Neural progenitor cell (in vitro differentiated cells): ENCODE measurements at regions not wholly inside any gene's neighbourhood (a gene's known extent, or its start where the extent isn't known, plus 50 kb on each side); places are given as distances from the start of the nearest gene placed in this dataset.

Experiments used
- DNase-seq: peaks from one replicate; pipeline ENCODE4 v3.0.0-alpha.2; 2016; ENCODE audit warnings: low spot score
- H2AFZ ChIP-seq: fragments of 200-600 bp; sonication (generic); replicated peaks from 2 replicates; pipeline ENCODE4 v1.6.1; 2016; ENCODE audit warnings: antibody characterized with exemption
- H3F3A ChIP-seq: fragments of 200-600 bp; sonication (generic); 2 replicates; pipeline ENCODE4 v1.6.1; 2016; ENCODE audit warnings: antibody characterized with exemption, low read depth
- H3K27ac ChIP-seq: fragments of 200-600 bp; sonication (generic); 2 replicates; pipeline ENCODE4 v1.5.1; 2016; ENCODE audit warnings: mild to moderate bottlenecking
- H3K27me3 ChIP-seq: fragments of 200-600 bp; sonication (generic); 2 replicates; pipeline ENCODE4 v1.6.1; 2016; ENCODE audit warnings: mild to moderate bottlenecking, moderate library complexity
- H3K36me3 ChIP-seq: fragments of 200-600 bp; sonication (generic); 2 replicates; pipeline ENCODE4 v1.5.1; 2016
- H3K4me1 ChIP-seq: fragments of 200-600 bp; sonication (generic); 2 replicates; pipeline ENCODE4 v1.6.1; 2016; ENCODE audit warnings: mixed run types
- H3K4me2 ChIP-seq: fragments of 200-600 bp; sonication (generic); 2 replicates; pipeline ENCODE4 v1.6.1; 2016
- H3K4me3 ChIP-seq: fragments of 200-600 bp; sonication (generic); 2 replicates; pipeline ENCODE4 v1.5.1; 2016
- H3K79me2 ChIP-seq: fragments of 200-600 bp; sonication (generic); 2 replicates; pipeline ENCODE4 v1.6.1; 2016; ENCODE audit warnings: low read depth
- H3K9ac ChIP-seq: fragments of 200-600 bp; sonication (generic); 2 replicates; pipeline ENCODE4 v1.6.1; 2016
- H3K9me3 ChIP-seq: fragments of 200-600 bp; sonication (generic); 2 replicates; pipeline ENCODE4 v1.5.1; 2016; ENCODE audit warnings: low read depth
- H4K20me1 ChIP-seq: fragments of 200-600 bp; sonication (generic); 2 replicates; pipeline ENCODE4 v1.6.1; 2016; ENCODE audit warnings: low read depth
- H3K27ac Mint-ChIP-seq: 3 replicates; pipeline ENCODE4 v1.8.0; 2021; ENCODE audit warnings: mixed read lengths
- H3K27me3 Mint-ChIP-seq: 2 replicates; pipeline ENCODE4 v1.8.0; 2022; ENCODE audit warnings: low read depth, mild to moderate bottlenecking, inconsistent platforms, moderate library complexity, mixed read lengths; ENCODE audit not compliant: insufficient read depth
- H3K36me3 Mint-ChIP-seq: 3 replicates; pipeline ENCODE4 v1.8.0; 2021; ENCODE audit warnings: mixed read lengths
- H3K4me1 Mint-ChIP-seq: 3 replicates; pipeline ENCODE4 v1.8.0; 2021; ENCODE audit warnings: mixed read lengths
- H3K4me3 Mint-ChIP-seq: 3 replicates; pipeline ENCODE4 v1.8.0; 2021; ENCODE audit warnings: mild to moderate bottlenecking, moderate library complexity, mixed read lengths
- H3K9me3 Mint-ChIP-seq: 3 replicates; pipeline ENCODE4 v1.8.0; 2020; ENCODE audit warnings: mixed read lengths
- CTCF ChIP-seq: fragments of 200-600 bp; sonication (generic); IDR thresholded peaks from 2 replicates; pipeline ENCODE4 v1.5.1; 2017; ENCODE audit warnings: antibody characterized with exemption, mild to moderate bottlenecking
- EZH2 ChIP-seq: fragments of 200-600 bp; sonication (generic); IDR thresholded peaks from 2 replicates; pipeline ENCODE4 v1.6.1; 2017; ENCODE audit warnings: antibody characterized with exemption, mild to moderate bottlenecking, moderate library complexity
- EZH2phosphoT487 ChIP-seq: fragments of 200-600 bp; sonication (generic); IDR thresholded peaks from 2 replicates; pipeline ENCODE4 v1.6.1; 2017; ENCODE audit warnings: antibody characterized with exemption

DNA sequence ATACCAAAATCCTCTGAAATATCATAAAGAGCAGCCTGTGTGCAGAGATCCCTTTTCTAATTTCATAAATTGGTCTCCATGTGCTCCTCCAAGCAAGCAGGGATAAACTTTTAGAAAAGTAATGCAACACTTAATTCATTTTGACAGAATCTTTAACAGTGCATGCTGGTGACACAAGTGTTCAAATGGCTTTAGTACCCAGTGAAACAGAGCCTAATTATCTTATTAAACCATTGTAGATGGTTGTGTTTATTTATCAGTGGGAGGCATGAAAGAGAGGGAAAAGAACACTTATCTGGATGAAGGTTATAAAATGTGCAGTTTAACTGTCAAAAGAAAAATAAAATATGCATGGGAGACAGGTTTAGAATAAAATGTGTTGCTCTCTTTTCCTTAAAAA is 945.0 kb upstream of the PCDH20 start:
- H3K4me1 Mint-ChIP-seq = no peaks in the 10 kb centered on the region
- no peak overlapping the region for H2AFZ ChIP-seq
- H3K27me3 Mint-ChIP-seq = no peaks in the 10 kb centered on the region
- H4K20me1 ChIP-seq = no peaks in the 10 kb centered on the region
- no peak overlapping the region for H3K27ac ChIP-seq
- peaks cover 6% of the 10 kb centered on the region for H3K4me1 ChIP-seq
- no peaks in the 10 kb centered on the region for H3K36me3 ChIP-seq
- no peaks in the 10 kb centered on the region for H3F3A ChIP-seq
- no peaks in the 10 kb centered on the region for H3K79me2 ChIP-seq
- no peaks in the 10 kb centered on the region for H3K9me3 ChIP-seq
- no peak overlapping the region for H3K9ac ChIP-seq
- DNase-seq = no peak
- H3K27ac Mint-ChIP-seq = no peak overlapping the region
- no peak overlapping the region for H3K4me3 ChIP-seq
- no peak overlapping the region for H3K4me3 Mint-ChIP-seq
- H3K9me3 Mint-ChIP-seq = no peaks in the 10 kb centered on the region
- TF ChIP-seq EZH2 (no peak), EZH2phosphoT487 (no peak), CTCF (no peak)
- H3K27me3 ChIP-seq = no peaks in the 10 kb centered on the region
- no peak overlapping the region for H3K4me2 ChIP-seq
- no peaks in the 10 kb centered on the region for H3K36me3 Mint-ChIP-seq

GRCh38 chr13:62358646-62358932 is 942.9 kb upstream of the PCDH20 start:
- Histone ChIP-seq H3K9ac (no peak overlapping the region), H3F3A (no peaks in the 10 kb centered on the region), H3K4me1 (peaks cover 6% of the 10 kb centered on the region), H3K27ac (no peak overlapping the region), H3K4me3 (no peak overlapping the region), H3K79me2 (no peaks in the 10 kb centered on the region), H3K9me3 (no peaks in the 10 kb centered on the region), H2AFZ (no peak overlapping the region), H3K36me3 (no peaks in the 10 kb centered on the region), H3K27me3 (no peaks in the 10 kb centered on the region), H4K20me1 (no peaks in the 10 kb centered on the region), H3K4me2 (no peak overlapping the region)
- no peak overlapping the region for H3K27ac Mint-ChIP-seq
- H3K36me3 Mint-ChIP-seq = no peaks in the 10 kb centered on the region
- DNase-seq = no peak
- no peak overlapping the region for H3K4me3 Mint-ChIP-seq
- no peaks in the 10 kb centered on the region for H3K27me3 Mint-ChIP-seq
- H3K4me1 Mint-ChIP-seq = no peaks in the 10 kb centered on the region
- no peak for TF ChIP-seq CTCF
- TF ChIP-seq EZH2phosphoT487 = no peak
- no peak for TF ChIP-seq EZH2
- no peaks in the 10 kb centered on the region for H3K9me3 Mint-ChIP-seq

DNA sequence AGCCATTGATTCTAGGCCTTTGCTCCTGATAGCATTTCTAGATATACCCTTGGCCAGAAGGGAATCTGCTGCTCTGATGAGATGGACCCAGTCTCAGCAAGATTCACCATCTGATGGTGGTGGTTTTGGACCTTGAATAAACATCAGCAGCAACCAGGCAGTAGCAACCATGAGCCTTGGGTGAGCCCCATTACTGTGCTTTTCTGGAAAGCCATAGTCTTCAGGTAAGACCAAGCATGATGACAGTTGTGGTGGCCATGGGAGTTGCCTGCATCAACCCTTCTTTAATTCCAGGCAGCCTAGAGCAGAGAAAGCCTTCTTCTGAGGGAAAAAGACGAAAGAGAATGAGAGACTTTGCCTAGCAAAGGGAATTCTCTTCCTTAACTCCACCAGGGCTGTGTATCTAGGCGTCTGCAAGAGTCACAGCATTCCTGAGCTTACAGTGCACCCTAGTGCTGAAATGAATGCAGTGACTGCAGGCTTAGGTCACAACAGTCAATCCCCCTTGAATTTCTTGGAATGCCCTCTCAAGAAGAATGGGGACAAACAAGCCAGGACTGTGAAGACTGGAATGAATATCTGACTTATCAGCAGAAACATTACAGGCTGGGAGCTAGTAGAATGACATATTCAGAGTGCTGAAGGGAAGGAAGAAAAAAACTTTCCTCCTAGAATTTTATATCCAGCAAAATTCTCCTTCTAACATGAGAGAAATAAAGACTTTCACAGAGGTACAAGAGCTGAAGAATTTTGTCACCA is 942.4 kb upstream of the PCDH20 start:
- no peak overlapping the region for H3K27ac Mint-ChIP-seq
- H3K4me3 Mint-ChIP-seq = no peak overlapping the region
- no peaks in the 10 kb centered on the region for H3K4me1 Mint-ChIP-seq

More for the DNA sequence above, 942.4 kb upstream of the PCDH20 start:
- peak; percentile 88 for DNase-seq
- Mint-ChIP-seq H3K9me3 (no peaks in the 10 kb centered on the region), H3K36me3 (no peaks in the 10 kb centered on the region), H3K27me3 (no peaks in the 10 kb centered on the region)
- Histone ChIP-seq H3K4me2 (no peak overlapping the region), H3K9ac (no peak overlapping the region), H3K9me3 (no peaks in the 10 kb centered on the region), H3K36me3 (no peaks in the 10 kb centered on the region), H3K4me1 (peaks cover 6% of the 10 kb centered on the region), H3K27ac (no peak overlapping the region), H2AFZ (peak overlapping the region; percentile 97), H3F3A (peaks cover under 1% of the 10 kb centered on the region), H3K27me3 (no peaks in the 10 kb centered on the region), H3K4me3 (no peak overlapping the region), H3K79me2 (no peaks in the 10 kb centered on the region), H4K20me1 (no peaks in the 10 kb centered on the region)
- no peak for TF ChIP-seq EZH2phosphoT487
- peak; percentile 79 for TF ChIP-seq CTCF
